HEK293 (cell line): ENCODE measurements at regions not wholly inside any gene's neighbourhood (a gene's known extent, or its start where the extent isn't known, plus 50 kb on each side); places are given as distances from the start of the nearest gene placed in this dataset.
"Not testable (repeated sequence)": the region's sequence is repeated elsewhere in the genome, so short reads cannot be mapped to it uniquely, and the experiment has no call there.

Source experiments
- GLI2 ChIP-seq: fragments of 450-650 bp; formaldehyde crosslinking; IDR thresholded peaks from 2 replicates; pipeline ENCODE4; 2017; ENCODE audit warnings: missing biosample characterization, missing genetic modification characterization, low read depth, borderline replicate concordance
- REPIN1 ChIP-seq: fragments of 450-650 bp; formaldehyde crosslinking; IDR thresholded peaks from 2 replicates; pipeline ENCODE4 v1.5.1; 2017; ENCODE audit warnings: missing biosample characterization, missing genetic modification characterization, low read depth
- ZBTB26 ChIP-seq: fragments of 450-650 bp; formaldehyde crosslinking; optimal IDR thresholded peaks from 2 replicates; pipeline ENCODE3; 2016; ENCODE audit warnings: missing biosample characterization, mild to moderate bottlenecking, missing genetic modification characterization
- ZNF514 ChIP-seq: fragments of 450-650 bp; formaldehyde crosslinking; IDR thresholded peaks from 2 replicates; pipeline ENCODE4 v1.5.1; 2016; ENCODE audit warnings: missing biosample characterization, missing genetic modification characterization
- ZNF530 ChIP-seq: fragments of 450-650 bp; formaldehyde crosslinking; IDR thresholded peaks from 2 replicates; pipeline ENCODE4 v1.5.1; 2016; ENCODE audit warnings: low read depth, missing biosample characterization, missing genetic modification characterization
- ZNF670 ChIP-seq: fragments of 450-650 bp; formaldehyde crosslinking; IDR thresholded peaks from 2 replicates; pipeline ENCODE4 v1.5.1; 2016; ENCODE audit warnings: missing biosample characterization, missing genetic modification characterization, low read depth
- TF ChIP-seq, protein P1 (sequence below): fragments of 450-650 bp; formaldehyde crosslinking; IDR thresholded peaks from 2 replicates; pipeline ENCODE4 v1.5.1; 2016; ENCODE audit warnings: missing biosample characterization, missing genetic modification characterization, low read depth

- TF ChIP-seq, protein P1, sequence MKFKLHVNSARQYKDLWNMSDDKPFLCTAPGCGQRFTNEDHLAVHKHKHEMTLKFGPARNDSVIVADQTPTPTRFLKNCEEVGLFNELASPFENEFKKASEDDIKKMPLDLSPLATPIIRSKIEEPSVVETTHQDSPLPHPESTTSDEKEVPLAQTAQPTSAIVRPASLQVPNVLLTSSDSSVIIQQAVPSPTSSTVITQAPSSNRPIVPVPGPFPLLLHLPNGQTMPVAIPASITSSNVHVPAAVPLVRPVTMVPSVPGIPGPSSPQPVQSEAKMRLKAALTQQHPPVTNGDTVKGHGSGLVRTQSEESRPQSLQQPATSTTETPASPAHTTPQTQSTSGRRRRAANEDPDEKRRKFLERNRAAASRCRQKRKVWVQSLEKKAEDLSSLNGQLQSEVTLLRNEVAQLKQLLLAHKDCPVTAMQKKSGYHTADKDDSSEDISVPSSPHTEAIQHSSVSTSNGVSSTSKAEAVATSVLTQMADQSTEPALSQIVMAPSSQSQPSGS (tag by site-specific recombination), result not testable (repeated sequence)
- TF ChIP-seq REPIN1 (tag by site-specific recombination); GLI2 (tag by site-specific recombination); ZNF514 (tag by site-specific recombination); ZNF670 (tag by site-specific recombination); ZBTB26 (tag by site-specific recombination); ZNF530: not testable (repeated sequence)
Observed at GRCh38 chr5:100398815-100399214, 136.4 kb upstream of the FAM174A start.
